ENCODE measurements at regions not wholly inside any gene's neighbourhood (a gene's known extent, or its start where the extent isn't known, plus 50 kb on each side); places are given as distances from the start of the nearest gene placed in this dataset.

DNA sequence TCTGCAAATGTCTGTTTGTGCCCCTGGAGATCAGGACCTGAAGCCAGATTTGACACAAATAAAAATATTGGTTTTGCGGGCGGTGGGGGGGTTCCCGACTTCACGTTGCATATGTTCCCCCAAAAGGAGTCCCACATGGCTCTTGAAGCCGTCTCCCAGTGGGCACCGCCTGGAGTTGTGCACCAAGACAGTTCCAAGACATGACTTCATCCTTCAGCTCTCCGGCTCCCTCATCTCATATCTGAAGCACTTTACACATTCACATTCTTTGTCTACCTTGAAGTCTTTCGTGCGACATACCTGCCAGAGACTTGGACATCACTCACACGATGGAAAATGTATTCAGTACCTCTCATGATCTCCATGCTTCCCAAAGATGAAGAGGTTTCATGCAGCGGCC is 362.8 kb upstream of the FOXK1 start:
- H3K36me3 ChIP-seq: no peaks in the 10 kb centered on the region
- H3K9me3 ChIP-seq: no peaks in the 10 kb centered on the region
- H3K27ac ChIP-seq: no peak overlapping the region
- H3K27me3 ChIP-seq: no peaks in the 10 kb centered on the region
- TF ChIP-seq, protein P1, sequence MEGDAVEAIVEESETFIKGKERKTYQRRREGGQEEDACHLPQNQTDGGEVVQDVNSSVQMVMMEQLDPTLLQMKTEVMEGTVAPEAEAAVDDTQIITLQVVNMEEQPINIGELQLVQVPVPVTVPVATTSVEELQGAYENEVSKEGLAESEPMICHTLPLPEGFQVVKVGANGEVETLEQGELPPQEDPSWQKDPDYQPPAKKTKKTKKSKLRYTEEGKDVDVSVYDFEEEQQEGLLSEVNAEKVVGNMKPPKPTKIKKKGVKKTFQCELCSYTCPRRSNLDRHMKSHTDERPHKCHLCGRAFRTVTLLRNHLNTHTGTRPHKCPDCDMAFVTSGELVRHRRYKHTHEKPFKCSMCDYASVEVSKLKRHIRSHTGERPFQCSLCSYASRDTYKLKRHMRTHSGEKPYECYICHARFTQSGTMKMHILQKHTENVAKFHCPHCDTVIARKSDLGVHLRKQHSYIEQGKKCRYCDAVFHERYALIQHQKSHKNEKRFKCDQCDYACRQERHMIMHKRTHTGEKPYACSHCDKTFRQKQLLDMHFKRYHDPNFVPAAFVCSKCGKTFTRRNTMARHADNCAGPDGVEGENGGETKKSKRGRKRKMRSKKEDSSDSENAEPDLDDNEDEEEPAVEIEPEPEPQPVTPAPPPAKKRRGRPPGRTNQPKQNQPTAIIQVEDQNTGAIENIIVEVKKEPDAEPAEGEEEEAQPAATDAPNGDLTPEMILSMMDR (IDR thresholded peaks at IDR 0.05): no peak
- no peak overlapping the region for H3K4me3 ChIP-seq (ENCODE audit: low read depth in 1 of 2, low read length in 1 of 2)
- H3K4me1 ChIP-seq (ENCODE audit: control insufficient read depth in 1 of 2, insufficient read depth in 1 of 2, low read depth in 1 of 2, low read length in 1 of 2): no peaks in the 10 kb centered on the region

DNA sequence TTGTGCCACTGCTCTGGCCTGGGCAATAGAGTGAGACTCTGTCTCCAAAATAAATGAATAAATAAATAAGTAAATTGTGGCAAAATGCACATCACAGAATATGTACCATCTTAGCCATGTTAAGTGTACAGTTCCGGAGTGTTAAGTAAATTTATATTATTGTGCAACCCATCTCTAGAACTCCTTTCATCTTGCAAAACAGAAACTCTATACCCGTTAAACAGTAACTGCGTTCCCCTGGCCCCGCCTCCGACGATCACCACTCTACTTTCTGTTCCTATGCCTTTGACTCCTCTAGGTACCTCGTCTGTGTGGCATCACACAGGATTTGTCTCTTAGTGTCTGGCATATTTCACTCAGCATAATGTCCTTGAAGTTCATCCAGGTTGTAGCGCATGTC is 356.4 kb upstream of the FOXK1 start:
- TF ChIP-seq, protein P1 (IDR thresholded peaks at IDR 0.05): no peak
- H3K9me3 ChIP-seq: no peaks in the 10 kb centered on the region
- no peaks in the 10 kb centered on the region for H3K27me3 ChIP-seq
- no peak overlapping the region for H3K4me3 ChIP-seq (ENCODE audit: low read depth in 1 of 2, low read length in 1 of 2)
- no peaks in the 10 kb centered on the region for H3K36me3 ChIP-seq
- H3K4me1 ChIP-seq (ENCODE audit: control insufficient read depth in 1 of 2, insufficient read depth in 1 of 2, low read depth in 1 of 2, low read length in 1 of 2): no peaks in the 10 kb centered on the region
- H3K27ac ChIP-seq: no peak overlapping the region

DNA sequence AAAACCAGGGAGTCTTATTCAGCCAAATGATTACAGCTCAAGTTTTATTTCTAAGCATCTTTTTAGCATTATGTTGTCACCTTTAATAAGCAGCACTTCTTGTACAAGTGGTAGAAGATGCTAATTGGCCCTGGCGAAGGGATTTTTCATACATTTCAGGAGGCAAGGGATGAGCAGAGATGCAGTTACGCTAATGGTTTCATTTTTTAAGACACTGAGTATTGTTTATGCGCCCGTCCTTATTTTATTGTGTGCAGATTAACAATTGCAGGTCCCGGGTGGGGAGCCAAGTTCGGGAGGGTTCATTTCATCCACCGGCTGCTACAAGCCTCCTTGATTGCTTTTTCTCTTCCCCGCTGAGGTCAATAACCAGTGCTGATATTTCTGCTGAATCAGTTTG is 350.4 kb upstream of the FOXK1 start:
- no peaks in the 10 kb centered on the region for H3K4me1 ChIP-seq (ENCODE audit: control insufficient read depth in 1 of 2, insufficient read depth in 1 of 2, low read depth in 1 of 2, low read length in 1 of 2)
- H3K36me3 ChIP-seq: no peaks in the 10 kb centered on the region
- no peak overlapping the region for H3K27ac ChIP-seq
- H3K27me3 ChIP-seq: no peaks in the 10 kb centered on the region
- TF ChIP-seq, protein P1 (IDR thresholded peaks at IDR 0.05): no peak
- H3K4me3 ChIP-seq (ENCODE audit: low read depth in 1 of 2, low read length in 1 of 2): no peak overlapping the region
- H3K9me3 ChIP-seq: no peaks in the 10 kb centered on the region

DNA sequence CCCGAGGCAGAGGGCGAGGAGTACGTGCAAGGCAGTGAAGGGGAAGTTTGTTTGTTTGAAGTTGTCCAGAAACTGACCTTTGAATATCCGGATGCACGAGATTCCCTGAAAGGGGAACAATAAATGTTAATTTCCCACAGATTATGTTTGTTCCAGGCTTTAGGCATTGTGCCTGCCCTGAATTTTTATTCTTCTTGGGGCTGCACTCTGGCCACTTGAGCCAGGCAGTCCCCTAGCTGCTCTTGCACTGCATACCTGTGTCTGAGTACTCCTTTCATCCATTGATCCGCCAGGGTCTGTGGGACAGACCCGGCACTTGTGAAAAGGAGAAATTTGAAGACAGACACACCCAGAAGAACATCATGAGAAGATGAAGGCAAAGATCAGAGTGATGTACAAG is 343.5 kb upstream of the FOXK1 start:
- Histone ChIP-seq H3K9me3 (no peaks in the 10 kb centered on the region), H3K36me3 (no peaks in the 10 kb centered on the region)
- TF ChIP-seq, protein P1 (IDR thresholded peaks at IDR 0.05): no peak

DNA sequence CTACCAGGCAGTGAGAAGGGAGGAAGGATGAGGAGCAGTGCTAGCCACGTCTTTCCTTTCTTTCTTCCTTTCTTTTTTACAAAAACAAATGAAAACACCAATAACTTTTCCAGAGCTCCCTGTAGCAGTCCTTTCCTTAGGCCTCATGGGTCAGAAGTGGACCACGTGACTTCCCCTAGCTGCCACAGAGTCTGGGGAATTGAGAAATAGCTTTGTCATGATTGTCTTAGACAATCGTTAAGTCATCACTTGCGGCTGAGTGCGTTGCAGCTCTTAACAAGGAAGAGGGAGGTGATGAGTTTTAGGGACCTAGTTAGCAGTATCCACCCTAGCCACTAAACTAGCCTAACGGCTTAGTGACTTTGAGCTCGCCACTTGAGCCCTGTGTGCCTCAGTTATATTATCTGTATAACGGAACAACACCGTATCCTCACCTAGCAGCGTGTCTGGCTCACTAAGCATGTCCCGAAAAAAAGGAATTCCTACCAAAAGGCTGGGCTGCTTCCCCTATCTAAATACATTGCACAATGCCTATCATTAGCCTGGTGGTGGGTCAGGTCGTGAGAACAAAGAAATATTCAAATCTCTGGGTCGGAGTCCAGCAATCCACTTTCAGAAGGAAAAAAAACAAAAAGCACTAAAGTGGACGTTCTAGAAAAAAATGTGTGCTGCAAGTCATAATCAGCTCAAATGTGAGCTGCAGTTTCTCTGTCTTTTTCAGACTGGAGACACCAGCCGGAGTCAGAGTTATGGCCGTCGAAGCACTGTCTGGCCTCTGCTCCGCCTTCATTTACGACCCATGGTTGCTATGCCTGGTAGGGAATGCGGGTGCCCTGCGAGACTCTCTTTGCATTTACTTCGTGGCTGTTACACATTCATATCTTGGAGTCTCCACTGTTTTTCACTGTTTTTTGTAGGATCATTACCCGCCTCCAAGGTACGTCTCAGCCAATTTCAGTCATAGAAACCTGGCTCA is 338.5 kb upstream of the FOXK1 start:
- Histone ChIP-seq H3K4me1 (ENCODE audit: control insufficient read depth in 1 of 2, insufficient read depth in 1 of 2, low read depth in 1 of 2, low read length in 1 of 2) (no peaks in the 10 kb centered on the region), H3K36me3 (no peaks in the 10 kb centered on the region), H3K27me3 (no peaks in the 10 kb centered on the region), H3K4me3 (ENCODE audit: low read depth in 1 of 2, low read length in 1 of 2) (no peak overlapping the region), H3K9me3 (no peaks in the 10 kb centered on the region), H3K27ac (no peak overlapping the region)
- TF ChIP-seq, protein P1 (IDR thresholded peaks at IDR 0.05): no peak

More for the DNA sequence above, 343.5 kb upstream of the FOXK1 start:
- Histone ChIP-seq H3K27me3 (no peaks in the 10 kb centered on the region), H3K4me3 (ENCODE audit: low read depth in 1 of 2, low read length in 1 of 2) (no peak overlapping the region), H3K27ac (no peak overlapping the region), H3K4me1 (ENCODE audit: control insufficient read depth in 1 of 2, insufficient read depth in 1 of 2, low read depth in 1 of 2, low read length in 1 of 2) (no peaks in the 10 kb centered on the region)

All from neutrophil (primary cell).